HL-60 (cell line): ENCODE measurements at regions not wholly inside any gene's neighbourhood (a gene's known extent, or its start where the extent isn't known, plus 50 kb on each side); places are given as distances from the start of the nearest gene placed in this dataset.

Source experiments
- DNase-seq, 2 experiments: peaks; one replicate each; pipeline ENCODE4 v3.0.0-alpha.2; 2010 to 2020; ENCODE audit warnings: low read depth in 1 of 2, low spot score in 1 of 2
- H3K27ac ChIP-seq: fragments of 250-450 bp; sonication (Bioruptor Pico); replicated peaks from 2 replicates; pipeline ENCODE4 v1.5.1; 2020; ENCODE audit warnings: mild to moderate bottlenecking, moderate library complexity
- H3K27me3 ChIP-seq: fragments of 250-450 bp; sonication (Bioruptor Pico); 2 replicates; pipeline ENCODE4 v1.5.1; 2021; ENCODE audit warnings: mild to moderate bottlenecking, moderate library complexity; ENCODE audit not compliant: insufficient read depth, poor library complexity, severe bottlenecking
- H3K4me3 ChIP-seq: replicated peaks from 2 replicates; pipeline ENCODE4 v1.5.1; 2011; ENCODE audit warnings: mild to moderate bottlenecking, control low read depth, low read length; ENCODE audit not compliant: insufficient read depth
- CTCF ChIP-seq: IDR thresholded peaks from one replicate; pipeline ENCODE4 v1.5.1; 2011; ENCODE audit warnings: low read length, control low read depth, inconsistent platforms; ENCODE audit not compliant: insufficient read depth
- GABPA ChIP-seq: IDR thresholded peaks from 2 replicates; pipeline ENCODE4 v1.6.1; 2012; ENCODE audit warnings: low read depth
- POLR2AphosphoS5 ChIP-seq: IDR thresholded peaks from 2 replicates; pipeline ENCODE4 v1.6.1; 2012; ENCODE audit warnings: low read depth
- REST ChIP-seq: IDR thresholded peaks from 2 replicates; pipeline ENCODE4 v1.6.1; 2012; ENCODE audit warnings: low read depth; ENCODE audit not compliant: insufficient replicate concordance
- SPI1 ChIP-seq: IDR thresholded peaks from 2 replicates; pipeline ENCODE4 v1.6.1; 2012; ENCODE audit warnings: low read depth, mild to moderate bottlenecking, borderline replicate concordance

- peak in 1 of 2 experiments; percentile 2 for DNase-seq
- no peaks in the 10 kb centered on the region for H3K27me3 ChIP-seq
- TF ChIP-seq POLR2AphosphoS5 (no peak), CTCF (no peak), GABPA (no peak), REST (no peak), SPI1 (no peak)
Observed at GRCh38 chr12:77613411-77613810, 217.3 kb upstream of the NAV3 start.

GRCh38 chr12:77610446-77610845, 220.2 kb upstream of the NAV3 start:
- no peak for TF ChIP-seq GABPA
- TF ChIP-seq POLR2AphosphoS5 = no peak
- TF ChIP-seq SPI1 = no peak
- no peak for TF ChIP-seq REST
- no peak for TF ChIP-seq CTCF
- DNase-seq = no peak

More at GRCh38 chr12:77613411-77613810, 217.3 kb upstream of the NAV3 start:
- Histone ChIP-seq H3K27ac (no peak overlapping the region), H3K4me3 (no peak overlapping the region)

GRCh38 chr12:77609016-77609415, 221.7 kb upstream of the NAV3 start:
- H3K27ac ChIP-seq = no peak overlapping the region
- H3K27me3 ChIP-seq = no peaks in the 10 kb centered on the region
- TF ChIP-seq SPI1 = no peak
- no peak for TF ChIP-seq POLR2AphosphoS5
- no peak for TF ChIP-seq REST
- TF ChIP-seq GABPA = no peak
- TF ChIP-seq CTCF = no peak
- no peak overlapping the region for H3K4me3 ChIP-seq
- DNase-seq = no peak

More at GRCh38 chr12:77610446-77610845, 220.2 kb upstream of the NAV3 start:
- Histone ChIP-seq H3K27me3 (no peaks in the 10 kb centered on the region), H3K27ac (no peak overlapping the region), H3K4me3 (no peak overlapping the region)
